Right cardiac atrium (tissue), 5 donors: ENCODE measurements at regions not wholly inside any gene's neighbourhood (a gene's known extent, or its start where the extent isn't known, plus 50 kb on each side); places are given as distances from the start of the nearest gene placed in this dataset.

ENCODE experiments used
- ATAC-seq, 2 donors: fragments of 200-7000 bp; cut with Tn5 transposase; one replicate each; pipeline versions ENCODE4 v1.8.0 to v1.9.1; 2020; ENCODE audit warnings: moderate library complexity in 2 of 2, mild to moderate bottlenecking in 1 of 2
- DNase-seq, 3 donors: peaks; one replicate each; pipeline ENCODE4 v3.0.0-alpha.2; 2020
- H3K27ac ChIP-seq: one replicate; pipeline ENCODE4 v1.5.1; 2013; ENCODE audit warnings: mild to moderate bottlenecking, low read length, control low read depth, moderate library complexity
- H3K27me3 ChIP-seq: one replicate; pipeline ENCODE4 v1.6.1; 2013; ENCODE audit not compliant: control insufficient read depth, insufficient read depth
- H3K4me1 ChIP-seq: one replicate; pipeline ENCODE4 v1.6.1; 2013; ENCODE audit warnings: low read length; ENCODE audit not compliant: control insufficient read depth, insufficient read depth
- H3K4me3 ChIP-seq: one replicate; pipeline ENCODE4 v1.5.1; 2013; ENCODE audit warnings: low read length, control low read depth
- H3K9me3 ChIP-seq: one replicate; pipeline ENCODE4 v1.6.1; 2013; ENCODE audit warnings: low read length; ENCODE audit not compliant: control insufficient read depth
- WGBS: extraction: QIAGEN DNeasy Blood & Tissue Kit; methylation state at CpG from one replicate; pipeline ENCODE4 v1.1.7; 2013; 5-methylcytosine and 5-hydroxymethylcytosine counted together
- intact Hi-C, 4 donors: fragments of 100-400 bp; cut with DNase I; formaldehyde crosslinking; loops; one replicate each; pipeline versions ENCODE4 v1.11.0 to v1.14.0; 2022 to 2023
- donor health status: healthy with polysubstance abuse.
- donor health status: DM: no; HTN: yes; CAD: no.
- donor health status: DM: no; HTN: no; CAD: no.
- donor health status: DM: no; HTN: yes; CAD: no; lungs with severe emphysema.
- donor health status: DM: yes; HTN: yes; CAD: no.

DNA sequence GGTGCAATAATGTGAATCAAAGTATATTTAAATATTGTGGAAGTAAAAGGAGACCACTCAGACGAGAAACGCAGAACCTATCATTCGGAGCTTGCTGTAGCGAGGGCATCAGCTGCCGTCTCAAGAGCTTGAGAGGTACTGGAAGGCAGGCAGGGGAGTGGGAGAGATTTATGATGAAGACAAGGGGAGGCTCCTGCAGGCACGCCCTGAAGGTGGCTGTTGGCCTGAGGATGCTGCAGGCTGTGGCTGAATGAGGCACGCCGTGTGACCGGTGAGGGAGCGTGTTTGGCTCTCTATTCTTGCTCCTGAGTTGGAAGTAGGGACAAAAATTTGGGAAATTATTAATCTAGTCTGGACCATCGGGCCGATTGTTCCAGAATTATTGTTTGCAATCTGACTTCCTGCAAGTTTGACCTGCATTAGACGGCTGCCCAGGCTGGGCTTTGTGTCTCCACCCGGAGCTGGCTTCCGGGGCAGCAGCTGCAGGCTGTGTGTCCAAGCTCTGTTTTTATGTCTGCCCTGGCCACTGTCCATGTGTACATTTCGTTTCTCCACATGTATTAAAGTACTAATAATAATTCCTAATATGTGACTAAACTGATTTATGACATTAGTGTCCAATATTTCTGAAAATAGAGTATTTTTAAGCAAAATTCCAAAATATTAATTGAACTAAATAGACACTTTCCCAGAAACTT is 91.1 kb upstream of the ANKRD10 start:
- 47% methylated on average over 16 of the region's 16 CpGs for WGBS
- intact Hi-C loops: no loop called here
- DNase-seq: peak; percentile 68 to 86 (median 83)
- ATAC-seq: peak; percentile 74 to 88
- H3K4me1 ChIP-seq: peaks cover 8% of the 10 kb centered on the region
- H3K27ac ChIP-seq: peak overlapping the region; percentile 24
- no peaks in the 10 kb centered on the region for H3K27me3 ChIP-seq
- no peak overlapping the region for H3K4me3 ChIP-seq
- no peaks in the 10 kb centered on the region for H3K9me3 ChIP-seq

DNA sequence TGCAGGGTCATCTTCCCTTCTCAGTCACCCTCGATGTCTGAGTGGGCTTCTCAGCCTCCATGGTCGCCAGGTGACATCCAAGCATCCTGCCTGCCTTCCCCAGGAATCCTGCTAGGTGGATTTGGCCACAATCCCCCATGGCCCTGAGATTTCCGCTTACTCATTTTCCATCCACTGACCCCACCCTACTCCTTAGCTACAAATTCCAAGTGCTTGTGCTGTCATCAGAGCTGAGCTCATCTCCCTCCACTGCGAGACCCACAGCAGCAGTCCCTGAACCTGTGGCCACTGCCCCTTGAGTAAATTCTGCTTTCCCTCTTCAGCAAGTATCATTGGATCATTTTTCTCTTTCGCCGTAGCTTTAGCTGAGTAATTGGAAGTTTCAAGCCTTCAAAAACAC is 90.5 kb upstream of the ANKRD10 start:
- no peaks in the 10 kb centered on the region for H3K9me3 ChIP-seq
- peak overlapping the region; percentile 24 for H3K27ac ChIP-seq
- ATAC-seq (peak in 1 of 2 donors; percentile 54), DNase-seq (no peak)
- H3K27me3 ChIP-seq: no peaks in the 10 kb centered on the region
- no peak overlapping the region for H3K4me3 ChIP-seq
- 78% methylated on average over 6 of the region's 6 CpGs for WGBS
- peaks cover 8% of the 10 kb centered on the region for H3K4me1 ChIP-seq
- intact Hi-C loops: no loop called here

DNA sequence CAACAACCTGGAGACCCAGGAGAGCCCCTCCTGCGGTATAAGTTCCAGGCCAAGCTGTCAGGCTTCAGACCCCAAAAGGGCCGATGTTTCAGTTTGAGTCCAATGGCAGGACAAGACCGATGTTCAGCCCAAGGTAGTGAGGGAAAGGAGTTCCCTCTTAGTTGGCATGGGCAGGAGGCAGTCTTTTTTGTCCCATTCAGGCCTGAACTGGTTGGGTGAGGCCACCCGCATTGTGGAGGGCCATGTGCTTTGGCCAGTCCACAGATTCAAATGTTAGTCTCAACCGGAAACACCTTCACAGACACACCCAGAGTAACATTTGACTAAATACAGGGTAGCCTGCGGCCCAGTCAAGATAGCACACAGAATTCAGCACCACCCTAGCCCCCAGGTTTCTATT is 89.6 kb upstream of the ANKRD10 start:
- WGBS: 90% methylated on average over 6 of the region's 6 CpGs
- ATAC-seq: no peak

DNA sequence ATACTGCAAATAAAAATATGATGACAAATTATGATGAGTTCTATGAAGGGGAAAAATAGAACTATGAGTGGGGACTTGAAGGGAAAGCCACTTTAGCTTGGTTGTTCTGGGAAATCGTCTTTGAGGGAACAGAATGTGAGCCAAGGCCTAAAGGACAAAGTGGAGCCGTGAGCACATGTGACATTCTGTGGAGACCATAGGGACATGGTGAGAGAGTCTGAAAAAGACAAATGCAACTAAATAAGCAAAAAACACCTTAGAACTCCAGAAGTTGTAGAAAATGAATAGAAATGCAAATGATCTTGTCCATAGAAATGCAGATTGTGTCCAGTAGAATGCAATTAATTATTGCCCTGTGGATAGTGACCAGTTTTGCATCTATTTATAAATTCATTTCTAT is 86.8 kb upstream of the ANKRD10 start:
- WGBS: 91% methylated on average over 2 of the region's 2 CpGs
- no peak for ATAC-seq
- no peak overlapping the region for H3K27ac ChIP-seq
- DNase-seq: no peak
- no peaks in the 10 kb centered on the region for H3K9me3 ChIP-seq
- H3K4me1 ChIP-seq: peaks cover 8% of the 10 kb centered on the region
- intact Hi-C loops: no loop called here
- no peak overlapping the region for H3K4me3 ChIP-seq
- H3K27me3 ChIP-seq: no peaks in the 10 kb centered on the region

More for the DNA sequence above, 89.6 kb upstream of the ANKRD10 start:
- intact Hi-C loops: no loop called here
- Histone ChIP-seq H3K4me3 (no peak overlapping the region), H3K4me1 (peaks cover 8% of the 10 kb centered on the region), H3K27ac (no peak overlapping the region), H3K27me3 (no peaks in the 10 kb centered on the region), H3K9me3 (no peaks in the 10 kb centered on the region)
- DNase-seq: no peak

DNA sequence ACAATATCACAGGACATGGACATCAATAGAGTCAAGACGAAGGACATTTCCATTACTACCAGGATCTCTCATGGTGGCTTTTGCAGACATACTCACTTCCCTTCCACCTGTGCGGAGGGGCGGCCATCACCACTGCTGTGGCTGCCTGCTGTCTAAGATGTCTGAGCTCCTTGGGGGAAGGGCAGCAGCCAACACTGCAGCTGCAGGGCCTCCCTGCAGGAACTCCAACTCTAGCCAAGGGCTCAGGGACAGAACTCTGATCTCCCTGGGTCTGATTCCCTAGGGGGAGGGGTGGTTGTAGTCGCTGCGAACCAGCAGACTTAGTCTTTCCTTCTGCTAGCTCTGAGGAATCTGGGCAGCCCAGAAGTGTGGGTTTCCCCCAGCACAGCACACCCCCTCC is 78.9 kb upstream of the ANKRD10 start:
- ATAC-seq (no peak), DNase-seq (no peak)
- Histone ChIP-seq H3K9me3 (no peaks in the 10 kb centered on the region), H3K27me3 (no peaks in the 10 kb centered on the region), H3K4me1 (no peaks in the 10 kb centered on the region), H3K27ac (no peak overlapping the region), H3K4me3 (no peak overlapping the region)
- WGBS: 59% methylated on average over 5 of the region's 5 CpGs
- intact Hi-C loops: no loop called here

DNA sequence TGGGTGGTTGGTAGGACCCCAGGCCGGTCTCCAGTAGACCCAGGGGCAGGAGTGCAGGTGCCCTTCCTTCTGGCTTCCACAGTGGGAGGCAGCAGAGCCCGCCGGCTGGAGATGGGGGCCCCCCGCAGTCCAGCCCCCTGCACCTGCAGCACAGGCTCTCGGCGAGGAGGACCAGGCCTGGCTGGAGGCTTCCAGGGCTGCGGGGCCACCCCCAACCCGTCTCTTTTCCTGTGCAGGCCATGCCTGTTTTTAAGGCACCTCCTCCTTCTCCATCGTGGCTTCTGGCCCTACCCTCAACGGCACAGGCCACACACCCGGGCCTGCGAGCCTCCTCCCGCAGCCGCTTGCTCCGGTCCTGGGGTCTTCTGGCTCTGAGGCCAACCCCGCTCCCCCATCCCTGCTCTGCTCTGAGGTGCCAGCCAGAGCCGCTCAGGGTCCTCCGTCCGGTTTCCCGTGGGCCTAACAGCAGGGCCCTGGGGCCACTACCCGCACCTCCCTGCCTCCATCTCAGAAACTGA is 77.2 kb upstream of the ANKRD10 start:
- peak in 2 of 3 donors; percentile 44 to 48 for DNase-seq
- peak in 1 of 2 donors; percentile 26 for ATAC-seq
- WGBS: 94% methylated on average over 21 of the region's 21 CpGs
- H3K4me1 ChIP-seq: no peaks in the 10 kb centered on the region
- H3K27me3 ChIP-seq: no peaks in the 10 kb centered on the region
- no peak overlapping the region for H3K4me3 ChIP-seq
- intact Hi-C loops: no loop called here
- no peaks in the 10 kb centered on the region for H3K9me3 ChIP-seq
- H3K27ac ChIP-seq: no peak overlapping the region

DNA sequence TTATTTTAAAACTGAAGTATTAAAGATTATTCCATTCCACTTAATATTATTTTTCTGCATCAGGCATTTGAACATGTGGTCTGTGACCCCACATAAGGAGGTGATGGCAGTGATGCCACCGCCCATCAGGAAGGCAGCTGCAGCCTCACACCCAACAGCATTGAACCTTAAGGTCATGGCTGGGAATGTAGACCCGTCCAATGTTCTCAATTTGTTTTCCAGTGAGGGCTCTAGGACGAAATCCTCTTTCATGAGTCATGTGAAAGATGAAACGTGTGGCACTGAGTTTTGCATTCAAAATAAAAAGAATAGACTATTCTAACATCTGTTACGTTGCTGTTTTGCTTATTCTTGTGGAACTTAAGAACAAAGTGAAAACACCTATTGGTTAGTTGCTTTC is 74.5 kb upstream of the ANKRD10 start:
- Histone ChIP-seq H3K27ac (no peak overlapping the region), H3K4me3 (no peak overlapping the region), H3K27me3 (no peaks in the 10 kb centered on the region), H3K9me3 (no peaks in the 10 kb centered on the region), H3K4me1 (no peaks in the 10 kb centered on the region)
- intact Hi-C loops: no loop called here
- 75% methylated on average over 5 of the region's 5 CpGs for WGBS
- ATAC-seq (no peak), DNase-seq (no peak)

DNA sequence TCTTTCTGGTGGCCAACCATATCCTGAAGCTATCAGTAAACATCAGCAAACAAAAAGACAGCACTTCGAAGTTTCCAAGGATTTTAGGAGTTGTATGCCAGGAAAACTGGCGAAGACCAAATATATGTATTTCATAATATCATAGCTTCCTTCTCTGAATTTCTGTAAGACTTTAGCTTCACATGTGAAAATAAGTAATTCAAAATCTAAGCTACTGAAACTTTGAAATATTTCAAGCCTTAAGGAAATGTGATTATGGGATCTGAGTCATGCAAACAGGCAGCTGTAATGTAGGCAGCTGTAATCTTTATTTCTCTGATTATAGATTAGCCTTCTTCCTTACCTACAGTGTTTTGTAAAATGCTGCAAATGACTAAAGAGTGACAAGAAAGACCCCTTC is 70.7 kb upstream of the ANKRD10 start:
- Histone ChIP-seq H3K27ac (no peak overlapping the region), H3K4me3 (no peak overlapping the region), H3K4me1 (no peaks in the 10 kb centered on the region), H3K9me3 (no peaks in the 10 kb centered on the region), H3K27me3 (no peaks in the 10 kb centered on the region)
- ATAC-seq (no peak), DNase-seq (no peak)
- intact Hi-C loops: no loop called here
- WGBS: 53% methylated on average over 2 of the region's 2 CpGs

DNA sequence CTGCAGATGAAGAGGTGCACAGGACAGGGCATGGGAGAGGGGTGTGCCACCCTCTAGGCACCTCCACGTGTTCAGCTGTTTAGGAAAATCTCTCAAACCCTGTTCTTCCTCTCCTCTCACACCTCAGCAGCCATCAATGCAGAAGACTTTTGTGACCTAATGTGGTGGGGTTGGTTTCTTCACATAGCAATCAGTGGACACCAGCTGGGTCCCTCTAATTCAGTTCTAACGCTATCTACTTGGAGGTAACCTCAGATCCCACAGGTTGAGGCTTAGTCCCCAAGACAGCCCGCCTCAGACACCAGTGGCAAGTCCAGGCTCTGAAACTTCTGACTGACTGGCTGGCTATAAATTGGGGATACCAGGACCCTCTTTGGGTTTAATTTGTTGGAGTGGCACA is 69.9 kb upstream of the ANKRD10 start:
- ATAC-seq (no peak), DNase-seq (no peak)
- H3K27ac ChIP-seq: no peak overlapping the region
- WGBS: 56% methylated on average over 3 of the region's 3 CpGs
- no peaks in the 10 kb centered on the region for H3K27me3 ChIP-seq
- intact Hi-C loops: no loop called here
- no peak overlapping the region for H3K4me3 ChIP-seq
- H3K4me1 ChIP-seq: no peaks in the 10 kb centered on the region
- H3K9me3 ChIP-seq: no peaks in the 10 kb centered on the region

DNA sequence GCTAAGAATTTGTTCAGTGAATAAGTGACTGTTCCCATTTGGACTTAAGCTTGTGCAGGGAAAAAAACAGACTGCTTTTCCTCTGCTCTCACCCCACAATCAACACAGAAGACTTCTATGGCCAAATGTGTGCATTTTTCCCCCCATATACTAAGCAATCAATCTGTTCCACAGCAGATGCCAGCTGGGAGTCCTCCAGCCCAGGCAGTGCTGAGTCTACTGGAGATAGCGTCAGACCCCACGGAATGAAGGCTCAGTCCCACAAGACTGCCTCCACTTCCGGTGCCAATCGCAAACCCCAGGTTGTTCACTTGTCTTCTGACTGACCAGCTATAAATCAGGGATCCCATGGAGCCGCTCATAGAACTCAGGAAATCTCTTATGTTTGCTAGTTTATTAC is 69.5 kb upstream of the ANKRD10 start:
- ATAC-seq (no peak), DNase-seq (no peak)
- 57% methylated on average over 5 of the region's 5 CpGs for WGBS
- intact Hi-C loops: no loop called here
- Histone ChIP-seq H3K27ac (no peak overlapping the region), H3K27me3 (no peaks in the 10 kb centered on the region), H3K4me3 (no peak overlapping the region), H3K4me1 (no peaks in the 10 kb centered on the region), H3K9me3 (no peaks in the 10 kb centered on the region)

DNA sequence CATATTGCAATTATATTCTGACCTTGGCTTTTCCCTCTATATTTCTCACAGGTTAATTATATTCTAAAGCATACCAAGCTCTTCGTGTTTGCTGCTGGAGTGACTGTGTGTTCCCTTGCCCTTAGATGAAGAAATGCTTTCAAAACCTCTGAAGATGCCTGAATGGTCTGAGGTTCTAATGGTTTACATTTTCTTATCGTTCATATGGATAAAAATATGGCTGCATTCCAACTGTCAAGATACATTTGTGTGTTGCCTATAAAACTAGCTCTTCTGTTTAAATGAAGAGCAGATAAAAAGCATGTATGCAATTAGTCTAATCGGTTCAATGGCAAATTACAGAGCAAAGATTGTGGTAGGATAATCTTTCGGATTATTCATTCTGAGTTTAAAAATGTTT is 68.4 kb upstream of the ANKRD10 start:
- DNase-seq (no peak), ATAC-seq (no peak)
- H3K27ac ChIP-seq: no peak overlapping the region
- intact Hi-C loops: no loop called here
- 59% methylated on average over 4 of the region's 4 CpGs for WGBS
- no peaks in the 10 kb centered on the region for H3K27me3 ChIP-seq
- no peaks in the 10 kb centered on the region for H3K4me1 ChIP-seq
- H3K9me3 ChIP-seq: no peaks in the 10 kb centered on the region
- H3K4me3 ChIP-seq: no peak overlapping the region

DNA sequence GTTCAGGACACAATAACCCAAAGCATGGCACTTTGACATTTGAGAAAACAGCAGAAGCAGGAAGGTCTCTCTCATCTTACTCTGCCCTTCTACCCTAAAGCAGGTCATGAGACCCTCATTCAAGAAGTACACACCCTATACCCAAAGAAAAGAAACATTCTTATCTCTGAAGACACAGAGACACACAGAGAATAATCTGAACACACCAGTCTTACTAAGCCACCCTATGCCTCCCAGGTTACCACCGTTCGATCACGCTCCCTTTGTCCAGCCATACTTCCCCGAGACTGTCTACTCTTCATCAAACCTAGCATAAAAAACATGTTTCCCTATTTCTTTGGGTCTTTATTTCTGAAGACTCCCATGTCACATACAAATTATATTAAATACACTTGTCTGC is 66.5 kb upstream of the ANKRD10 start:
- no peaks in the 10 kb centered on the region for H3K9me3 ChIP-seq
- ATAC-seq: no peak
- 92% methylated on average over 4 of the region's 4 CpGs for WGBS

More for the DNA sequence above, 66.5 kb upstream of the ANKRD10 start:
- Histone ChIP-seq H3K27ac (no peak overlapping the region), H3K27me3 (no peaks in the 10 kb centered on the region), H3K4me3 (no peak overlapping the region), H3K4me1 (no peaks in the 10 kb centered on the region)
- intact Hi-C loops: no loop called here
- DNase-seq: no peak
